Astrocyte (in vitro differentiated cells and primary cell): ENCODE measurements at regions not wholly inside any gene's neighbourhood (a gene's known extent, or its start where the extent isn't known, plus 50 kb on each side); places are given as distances from the start of the nearest gene placed in this dataset.
"Not testable (repeated sequence)": the region's sequence is repeated elsewhere in the genome, so short reads cannot be mapped to it uniquely, and the experiment has no call there.

ENCODE experiments used
- CTCF ChIP-seq: IDR thresholded peaks from 2 replicates; pipeline ENCODE4 v1.5.1; 2011; ENCODE audit warnings: low read depth, mild to moderate bottlenecking, inconsistent platforms, low read length, moderate library complexity; ENCODE audit not compliant: insufficient read depth
- EZH2 ChIP-seq: IDR thresholded peaks from 2 replicates; pipeline ENCODE4 v1.6.1; 2012; ENCODE audit warnings: mild to moderate bottlenecking, low read length, inconsistent platforms; ENCODE audit not compliant: insufficient read depth

GRCh38 chr5:177856474-177856873, 73.8 kb upstream of the FAM153A start:
- TF ChIP-seq CTCF, EZH2: not testable (repeated sequence)
